C4-2B (cell line): ENCODE measurements at regions not wholly inside any gene's neighbourhood (a gene's known extent, or its start where the extent isn't known, plus 50 kb on each side); places are given as distances from the start of the nearest gene placed in this dataset.

Source experiments
- H3K27ac ChIP-seq: fragments of 450-650 bp; 2 replicates; pipeline ENCODE4 v1.5.1; 2017
- CTCF ChIP-seq: fragments of 450-650 bp; conservative IDR thresholded peaks from 2 replicates; pipeline ENCODE4 v1.5.1; 2017; ENCODE audit warnings: mild to moderate bottlenecking
- ZFX ChIP-seq: fragments of 450-650 bp; IDR thresholded peaks from 2 replicates; pipeline ENCODE4 v1.6.1; 2017

- TF ChIP-seq ZFX (no peak), CTCF (no peak)
Observed at GRCh38 chr2:183606718-183607085, 482.5 kb downstream of the NUP35 start.

GRCh38 chr2:183607995-183608394 is 483.8 kb downstream of the NUP35 start:
- TF ChIP-seq ZFX, result no peak
- no peak for TF ChIP-seq CTCF

More at GRCh38 chr2:183606718-183607085, 482.5 kb downstream of the NUP35 start:
- no peak overlapping the region for H3K27ac ChIP-seq

GRCh38 chr2:183608747-183609146 is 484.5 kb downstream of the NUP35 start:
- H3K27ac ChIP-seq, result no peak overlapping the region
- TF ChIP-seq CTCF, result no peak
- TF ChIP-seq ZFX, result no peak

More at GRCh38 chr2:183607995-183608394, 483.8 kb downstream of the NUP35 start:
- no peak overlapping the region for H3K27ac ChIP-seq

- TF ChIP-seq CTCF, result no peak
- no peak for TF ChIP-seq ZFX
- H3K27ac ChIP-seq, result no peak overlapping the region
Observed at GRCh38 chr2:183610724-183611123, 486.5 kb downstream of the NUP35 start.

GRCh38 chr2:183614799-183615435 is 490.7 kb downstream of the NUP35 start:
- no peak for TF ChIP-seq CTCF
- no peak for TF ChIP-seq ZFX
- no peak overlapping the region for H3K27ac ChIP-seq

- H3K27ac ChIP-seq, result no peak overlapping the region
- no peak for TF ChIP-seq CTCF
- TF ChIP-seq ZFX, result no peak
Observed at GRCh38 chr2:183623227-183623626, 499.0 kb downstream of the NUP35 start.

- TF ChIP-seq ZFX (no peak), CTCF (no peak)
- H3K27ac ChIP-seq, result no peak overlapping the region
Observed at GRCh38 chr2:183630964-183631363, 506.7 kb downstream of the NUP35 start.
